ENCODE measurements at regions not wholly inside any gene's neighbourhood (a gene's known extent, or its start where the extent isn't known, plus 50 kb on each side); places are given as distances from the start of the nearest gene placed in this dataset.

DNA sequence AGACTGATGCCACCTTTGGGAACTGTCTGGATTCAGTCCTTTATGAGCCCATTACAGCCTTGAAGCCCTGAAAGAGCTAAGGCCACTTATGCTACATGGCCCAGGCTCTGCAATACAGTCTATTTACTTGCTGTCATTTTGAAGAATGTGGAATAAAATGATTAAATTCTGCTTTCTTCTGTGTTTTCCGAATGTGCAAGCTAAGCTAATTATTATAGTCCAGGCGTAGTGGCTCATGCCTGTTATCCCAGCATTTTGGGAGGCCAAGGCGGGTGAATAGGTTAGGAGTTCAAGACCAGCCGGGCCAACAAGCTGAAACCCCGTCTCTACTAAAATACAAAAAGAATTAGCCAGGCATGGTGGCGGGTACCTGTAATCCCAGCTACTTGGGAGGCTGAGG is 142.5 kb downstream of the TEX29 start:
- no peaks in the 10 kb centered on the region for H3K79me2 ChIP-seq (ENCODE audit: control insufficient read depth, insufficient read depth, low read length)
- FAIRE-seq, result no peak

DNA sequence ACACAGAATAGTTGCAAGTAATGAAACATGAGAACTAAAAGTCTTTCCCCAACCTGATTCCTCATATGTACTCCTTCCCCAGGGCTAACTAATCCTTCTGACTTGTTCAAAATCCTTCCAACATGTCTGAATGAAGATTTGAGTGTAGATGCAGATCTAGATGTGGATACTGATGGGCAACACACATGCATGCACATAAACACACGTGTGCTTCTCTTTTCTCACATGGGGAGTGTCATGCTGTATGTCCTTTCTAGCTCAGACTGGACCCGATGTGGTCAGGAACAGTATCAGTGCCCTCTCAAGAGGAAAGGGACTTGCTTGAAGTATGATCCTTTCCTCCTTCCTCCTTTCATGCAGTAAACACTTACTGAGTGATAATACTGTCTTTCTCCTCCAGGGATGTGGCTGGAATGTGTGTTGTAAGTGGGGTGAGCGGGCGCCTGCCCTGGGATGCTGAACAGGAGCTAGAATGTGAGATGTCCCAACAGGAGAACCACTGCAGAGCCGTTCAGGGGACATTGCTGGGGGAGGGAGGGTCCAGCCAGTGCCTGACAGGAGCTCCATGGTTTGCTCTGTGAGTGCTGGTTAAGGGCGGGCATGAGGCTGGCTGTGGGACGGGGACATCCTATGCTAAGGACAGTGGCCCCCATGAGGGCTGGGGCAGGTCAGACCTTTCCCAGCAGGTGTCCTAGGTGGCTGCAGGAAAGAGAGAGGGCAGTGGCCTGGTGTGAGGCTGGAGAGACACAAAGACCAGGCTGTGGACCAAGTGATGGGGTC is 146.9 kb downstream of the TEX29 start:
- Histone ChIP-seq H3K27me3 (ENCODE audit: control insufficient read depth, extremely low read depth, insufficient read depth, low read length) (no peaks in the 10 kb centered on the region), H3K36me3 (ENCODE audit: control insufficient read depth in 2 of 2, extremely low read depth in 1 of 2, insufficient read depth in 2 of 2, low read length in 2 of 2) (no peaks in the 10 kb centered on the region), H3K4me2 (ENCODE audit: control insufficient read depth, extremely low read depth, insufficient read depth, low read depth, low read length) (no peak overlapping the region), H3K79me2 (ENCODE audit: control insufficient read depth, insufficient read depth, low read length) (no peaks in the 10 kb centered on the region), H4K20me1 (ENCODE audit: control insufficient read depth, extremely low read depth, insufficient read depth, low read length) (no peaks in the 10 kb centered on the region), H3K9ac (ENCODE audit: control insufficient read depth, extremely low read depth, insufficient read depth, low read length) (no peak overlapping the region), H3K4me3 (ENCODE audit: control insufficient read depth in 2 of 3, extremely low read depth in 1 of 3, insufficient read depth in 2 of 3, low read depth in 1 of 3, low read length in 3 of 3) (no peak overlapping the region), H3K27ac (ENCODE audit: control insufficient read depth, insufficient read depth, low read length) (no peak overlapping the region), H3K9me3 (ENCODE audit: control insufficient read depth, low read depth, low read length) (no peaks in the 10 kb centered on the region), H2AFZ (ENCODE audit: control insufficient read depth, low read length) (no peak overlapping the region), H3K4me1 (ENCODE audit: control insufficient read depth, extremely low read depth, insufficient read depth, low read length) (no peaks in the 10 kb centered on the region), H3K9me1 (ENCODE audit: control insufficient read depth, extremely low read depth, insufficient read depth, low read length) (no peaks in the 10 kb centered on the region)
- DNase-seq (ENCODE audit: low read depth, low spot score), result no peak
- dilution Hi-C loops (cut with MboI; ENCODE audit: extremely low pct_ligation_motif_present, low sequenced_read_pairs), result no loop called here
- TF ChIP-seq, protein P1, sequence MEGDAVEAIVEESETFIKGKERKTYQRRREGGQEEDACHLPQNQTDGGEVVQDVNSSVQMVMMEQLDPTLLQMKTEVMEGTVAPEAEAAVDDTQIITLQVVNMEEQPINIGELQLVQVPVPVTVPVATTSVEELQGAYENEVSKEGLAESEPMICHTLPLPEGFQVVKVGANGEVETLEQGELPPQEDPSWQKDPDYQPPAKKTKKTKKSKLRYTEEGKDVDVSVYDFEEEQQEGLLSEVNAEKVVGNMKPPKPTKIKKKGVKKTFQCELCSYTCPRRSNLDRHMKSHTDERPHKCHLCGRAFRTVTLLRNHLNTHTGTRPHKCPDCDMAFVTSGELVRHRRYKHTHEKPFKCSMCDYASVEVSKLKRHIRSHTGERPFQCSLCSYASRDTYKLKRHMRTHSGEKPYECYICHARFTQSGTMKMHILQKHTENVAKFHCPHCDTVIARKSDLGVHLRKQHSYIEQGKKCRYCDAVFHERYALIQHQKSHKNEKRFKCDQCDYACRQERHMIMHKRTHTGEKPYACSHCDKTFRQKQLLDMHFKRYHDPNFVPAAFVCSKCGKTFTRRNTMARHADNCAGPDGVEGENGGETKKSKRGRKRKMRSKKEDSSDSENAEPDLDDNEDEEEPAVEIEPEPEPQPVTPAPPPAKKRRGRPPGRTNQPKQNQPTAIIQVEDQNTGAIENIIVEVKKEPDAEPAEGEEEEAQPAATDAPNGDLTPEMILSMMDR (optimal IDR thresholded peaks at IDR 0.05 in 1 of 3, IDR thresholded peaks at IDR 0.05 in 1 of 3, conservative IDR thresholded peaks at IDR 0.05 in 1 of 3; ENCODE audit: extremely low read depth in 1 of 3, insufficient read depth in 2 of 3, low read length in 3 of 3), result no peak
- no peak for TF ChIP-seq EZH2 (IDR thresholded peaks at IDR 0.05; ENCODE audit: low read length)
- no peak for FAIRE-seq

More for the DNA sequence above, 142.5 kb downstream of the TEX29 start:
- Histone ChIP-seq H3K4me1 (ENCODE audit: control insufficient read depth, extremely low read depth, insufficient read depth, low read length) (no peaks in the 10 kb centered on the region), H3K9me1 (ENCODE audit: control insufficient read depth, extremely low read depth, insufficient read depth, low read length) (no peaks in the 10 kb centered on the region), H3K27ac (ENCODE audit: control insufficient read depth, insufficient read depth, low read length) (no peak overlapping the region), H3K9me3 (ENCODE audit: control insufficient read depth, low read depth, low read length) (no peaks in the 10 kb centered on the region), H2AFZ (ENCODE audit: control insufficient read depth, low read length) (no peak overlapping the region), H3K4me2 (ENCODE audit: control insufficient read depth, extremely low read depth, insufficient read depth, low read depth, low read length) (no peak overlapping the region), H3K36me3 (ENCODE audit: control insufficient read depth in 2 of 2, extremely low read depth in 1 of 2, insufficient read depth in 2 of 2, low read length in 2 of 2) (no peaks in the 10 kb centered on the region), H4K20me1 (ENCODE audit: control insufficient read depth, extremely low read depth, insufficient read depth, low read length) (no peaks in the 10 kb centered on the region), H3K27me3 (ENCODE audit: control insufficient read depth, extremely low read depth, insufficient read depth, low read length) (no peaks in the 10 kb centered on the region), H3K9ac (ENCODE audit: control insufficient read depth, extremely low read depth, insufficient read depth, low read length) (no peak overlapping the region), H3K4me3 (ENCODE audit: control insufficient read depth in 2 of 3, extremely low read depth in 1 of 3, insufficient read depth in 2 of 3, low read depth in 1 of 3, low read length in 3 of 3) (no peak overlapping the region)
- no peak for DNase-seq (ENCODE audit: low read depth, low spot score)
- dilution Hi-C loops (cut with MboI; ENCODE audit: extremely low pct_ligation_motif_present, low sequenced_read_pairs), result no loop called here
- TF ChIP-seq EZH2 (IDR thresholded peaks at IDR 0.05; ENCODE audit: low read length), result no peak
- TF ChIP-seq, protein P1 (optimal IDR thresholded peaks at IDR 0.05 in 1 of 3, IDR thresholded peaks at IDR 0.05 in 1 of 3, conservative IDR thresholded peaks at IDR 0.05 in 1 of 3; ENCODE audit: extremely low read depth in 1 of 3, insufficient read depth in 2 of 3, low read length in 3 of 3), result no peak

Data from keratinocyte (primary cell).